ENCODE measurements at regions not wholly inside any gene's neighbourhood (a gene's known extent, or its start where the extent isn't known, plus 50 kb on each side); places are given as distances from the start of the nearest gene placed in this dataset.
"Not testable (repeated sequence)": the region's sequence is repeated elsewhere in the genome, so short reads cannot be mapped to it uniquely, and the experiment has no call there.

- no peak for DNase-seq
Observed at GRCh38 chr16:8113843-8114242, 476.5 kb downstream of the TMEM114 start.

GRCh38 chr16:8110572-8111514 is 479.5 kb downstream of the TMEM114 start:
- no peak for DNase-seq

GRCh38 chr16:8109510-8110369 is 480.6 kb downstream of the TMEM114 start:
- no peak for DNase-seq

GRCh38 chr16:8108991-8109509 is 481.3 kb downstream of the TMEM114 start:
- no peak for DNase-seq

GRCh38 chr16:8107296-8107695 is 483.0 kb downstream of the TMEM114 start:
- no peak for DNase-seq

GRCh38 chr16:8103649-8104289 is 486.5 kb downstream of the TMEM114 start:
- no peak for DNase-seq

GRCh38 chr16:8099586-8099985 is 490.7 kb downstream of the TMEM114 start:
- DNase-seq, result no peak

- no peak for DNase-seq
Observed at GRCh38 chr16:8098947-8099512, 491.3 kb downstream of the TMEM114 start.

- no peak for DNase-seq
Observed at GRCh38 chr16:8096211-8096610, 494.1 kb downstream of the TMEM114 start.

- DNase-seq, result no peak
Observed at GRCh38 chr16:8094696-8095095, 495.6 kb downstream of the TMEM114 start.

GRCh38 chr16:8088820-8089338 is 501.4 kb downstream of the TMEM114 start:
- DNase-seq, result no peak

- no peak for DNase-seq
Observed at GRCh38 chr16:8087597-8088289, 502.6 kb downstream of the TMEM114 start.

GRCh38 chr16:8087146-8087545 is 503.2 kb downstream of the TMEM114 start:
- DNase-seq, result no peak

GRCh38 chr16:8084882-8085281 is 505.4 kb downstream of the TMEM114 start:
- no peak for DNase-seq

GRCh38 chr16:8084302-8084701 is 506.0 kb downstream of the TMEM114 start:
- no peak for DNase-seq

- DNase-seq, result no peak
Observed at GRCh38 chr16:8083560-8083959, 506.8 kb downstream of the TMEM114 start.

GRCh38 chr16:8080817-8081216 is 509.5 kb downstream of the TMEM114 start:
- DNase-seq, result no peak

- no peak for DNase-seq
Observed at GRCh38 chr16:8075271-8075670, 515.0 kb downstream of the TMEM114 start.

- DNase-seq, result no peak
Observed at GRCh38 chr16:8070506-8070905, 519.8 kb downstream of the TMEM114 start.

- DNase-seq, result not testable (repeated sequence)
Observed at GRCh38 chr16:8068225-8068624, 522.1 kb downstream of the TMEM114 start.

- no peak for DNase-seq
Observed at GRCh38 chr16:8063159-8063558, 527.2 kb downstream of the TMEM114 start.
